NK-92 (cell line): ENCODE measurements at regions not wholly inside any gene's neighbourhood (a gene's known extent, or its start where the extent isn't known, plus 50 kb on each side); places are given as distances from the start of the nearest gene placed in this dataset.
A peak's percentile ranks its signal among the peaks of the same experiment; 100 is the strongest.

ENCODE experiments used
- DNase-seq: peaks from one replicate; lab custom pipeline; 2025; ENCODE audit not compliant: unreplicated experiment; lab: John Stamatoyannopoulos, UW

- no peak for DNase-seq
Measured at GRCh38 chr9:91094324-91095088, 267.2 kb downstream of the AUH start.

GRCh38 chr9:91098203-91098850 is 263.4 kb downstream of the AUH start:
- no peak for DNase-seq

GRCh38 chr9:91099436-91099835 is 262.3 kb downstream of the AUH start:
- DNase-seq, result no peak

- DNase-seq, result no peak
Measured at GRCh38 chr9:91100878-91101450, 260.8 kb downstream of the AUH start.

GRCh38 chr9:91101611-91102168 is 260.0 kb downstream of the AUH start:
- peak; percentile 17 for DNase-seq

DNA sequence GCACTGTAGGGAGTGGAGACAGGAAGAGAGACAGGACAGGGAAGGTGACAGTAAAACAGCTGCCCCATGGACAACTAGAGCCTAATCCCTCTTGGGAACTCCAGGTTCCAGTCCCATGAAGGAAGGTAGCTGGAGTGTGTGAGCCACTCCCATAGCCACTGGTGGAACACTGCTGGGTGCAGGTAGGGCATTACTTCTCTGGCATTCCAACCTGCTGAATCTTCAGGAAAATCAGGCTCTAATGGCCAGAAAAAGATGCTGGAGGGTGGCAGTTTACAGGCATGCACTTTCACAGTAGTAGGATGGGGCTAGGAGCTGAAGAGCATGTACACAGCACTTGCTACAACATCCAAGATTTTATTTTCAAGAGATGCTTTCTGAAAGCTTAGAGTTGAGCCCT is 259.4 kb downstream of the AUH start:
- no peak for DNase-seq

GRCh38 chr9:91103931-91104330 is 257.8 kb downstream of the AUH start:
- DNase-seq, result no peak

DNA sequence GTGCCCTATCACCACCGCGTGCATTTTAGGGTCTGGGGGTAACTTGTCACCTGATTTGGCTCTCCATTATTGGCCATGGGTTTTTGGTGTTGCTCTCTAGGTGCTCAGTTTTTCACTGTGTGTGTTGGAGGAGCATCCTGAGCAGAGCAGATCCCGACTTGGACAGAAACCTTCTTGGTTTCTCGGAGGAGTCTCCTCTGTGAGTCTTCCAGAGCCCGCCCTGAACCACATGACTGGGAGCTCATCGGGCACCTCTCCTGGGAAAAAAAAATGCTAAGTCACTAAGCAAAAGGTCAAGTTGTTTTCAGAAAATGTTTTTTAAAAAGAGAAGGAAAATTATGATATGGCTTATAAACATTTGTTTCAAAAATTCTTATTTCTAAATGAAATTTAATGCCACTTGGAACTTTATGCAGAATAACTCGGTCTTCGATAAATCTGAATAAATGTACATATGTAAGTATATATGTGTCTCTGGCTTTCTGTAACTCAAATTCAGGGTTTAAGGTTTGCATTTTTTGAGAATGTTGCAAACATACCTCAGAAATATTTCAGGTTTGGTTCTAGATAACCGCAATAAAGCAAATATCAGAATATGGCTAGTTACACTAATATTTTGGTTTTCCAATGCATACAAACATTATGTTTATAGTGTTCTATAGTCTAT is 255.2 kb downstream of the AUH start:
- no peak for DNase-seq

DNA sequence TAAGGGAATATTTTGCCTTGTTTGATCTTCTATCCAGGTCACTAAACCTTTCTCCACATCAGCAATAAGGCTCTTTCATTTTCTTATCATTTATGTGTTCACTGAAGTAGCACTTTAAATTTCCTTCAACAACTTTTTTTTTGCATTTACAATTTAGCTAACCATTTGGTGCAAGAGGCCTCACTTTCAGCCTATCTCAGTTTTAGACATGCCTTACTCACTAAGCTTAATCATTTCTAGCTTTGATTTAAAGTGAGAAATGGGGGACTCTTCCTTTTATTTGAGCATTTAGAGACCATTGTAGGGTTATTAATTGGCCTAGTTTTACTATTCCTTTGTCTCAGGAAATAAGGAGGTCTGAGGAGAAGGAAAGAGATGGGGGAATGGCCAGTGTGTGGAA is 250.5 kb downstream of the AUH start:
- DNase-seq, result no peak

DNA sequence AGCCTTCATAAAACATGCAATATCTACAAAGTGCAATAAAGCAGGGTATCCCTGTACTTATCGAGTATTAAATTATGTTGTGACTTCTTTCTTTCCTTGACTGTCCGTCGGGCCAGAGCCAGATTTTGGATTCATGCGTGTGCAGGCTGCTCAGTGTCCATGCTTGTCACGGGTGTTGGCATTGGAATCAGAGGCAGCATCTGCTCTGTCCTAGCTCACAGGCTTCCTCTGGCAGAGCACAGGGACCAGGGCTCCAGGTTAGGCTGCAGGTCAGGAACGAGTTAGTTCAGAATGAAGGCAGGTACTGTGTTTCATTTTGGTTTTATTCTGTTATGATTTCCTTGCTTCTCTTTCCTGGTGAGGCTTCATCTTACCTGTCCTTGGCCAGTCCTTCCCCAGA is 249.8 kb downstream of the AUH start:
- DNase-seq, result no peak

DNA sequence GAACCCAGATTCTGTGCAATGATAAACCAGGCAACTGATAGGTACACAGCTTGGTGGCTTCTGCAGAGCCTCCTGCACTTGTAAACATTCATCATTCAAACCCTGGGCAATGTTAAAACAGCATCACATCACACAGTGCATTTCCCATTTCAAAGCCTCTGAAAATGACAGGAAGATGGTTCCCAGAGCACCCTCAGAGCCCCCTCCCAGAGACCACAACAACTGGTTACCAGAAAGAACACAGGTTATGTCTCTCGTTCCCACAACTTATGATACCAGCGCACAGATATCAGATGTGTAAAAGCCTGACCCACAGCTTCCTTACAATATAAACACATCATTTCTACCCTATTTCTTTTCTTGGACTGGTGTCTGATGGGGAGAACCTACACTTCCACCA is 248.7 kb downstream of the AUH start:
- no peak for DNase-seq

GRCh38 chr9:91114450-91114849 is 247.3 kb downstream of the AUH start:
- no peak for DNase-seq

GRCh38 chr9:91116211-91116610 is 245.5 kb downstream of the AUH start:
- no peak for DNase-seq

DNA sequence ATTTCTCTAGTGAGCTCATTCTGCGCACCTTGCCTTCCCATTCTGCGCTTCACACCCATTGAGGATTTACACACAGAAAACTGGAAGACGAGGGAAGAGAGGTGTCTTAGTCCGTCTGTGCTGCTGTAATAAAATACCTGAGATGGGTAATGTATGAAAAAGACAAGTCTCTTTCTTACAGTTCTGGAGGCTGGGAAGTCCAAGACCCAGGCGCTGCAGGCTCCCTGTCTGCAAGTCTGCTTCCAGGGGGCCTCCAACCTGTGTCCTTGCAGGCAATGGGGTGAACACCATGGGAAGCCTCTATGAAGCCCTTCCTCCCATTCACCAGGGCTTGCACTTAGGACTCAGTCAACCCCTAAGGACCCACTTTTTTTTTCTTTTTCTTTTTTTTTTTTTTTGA is 245.0 kb downstream of the AUH start:
- DNase-seq, result no peak

GRCh38 chr9:91117474-91117891 is 244.2 kb downstream of the AUH start:
- no peak for DNase-seq

DNA sequence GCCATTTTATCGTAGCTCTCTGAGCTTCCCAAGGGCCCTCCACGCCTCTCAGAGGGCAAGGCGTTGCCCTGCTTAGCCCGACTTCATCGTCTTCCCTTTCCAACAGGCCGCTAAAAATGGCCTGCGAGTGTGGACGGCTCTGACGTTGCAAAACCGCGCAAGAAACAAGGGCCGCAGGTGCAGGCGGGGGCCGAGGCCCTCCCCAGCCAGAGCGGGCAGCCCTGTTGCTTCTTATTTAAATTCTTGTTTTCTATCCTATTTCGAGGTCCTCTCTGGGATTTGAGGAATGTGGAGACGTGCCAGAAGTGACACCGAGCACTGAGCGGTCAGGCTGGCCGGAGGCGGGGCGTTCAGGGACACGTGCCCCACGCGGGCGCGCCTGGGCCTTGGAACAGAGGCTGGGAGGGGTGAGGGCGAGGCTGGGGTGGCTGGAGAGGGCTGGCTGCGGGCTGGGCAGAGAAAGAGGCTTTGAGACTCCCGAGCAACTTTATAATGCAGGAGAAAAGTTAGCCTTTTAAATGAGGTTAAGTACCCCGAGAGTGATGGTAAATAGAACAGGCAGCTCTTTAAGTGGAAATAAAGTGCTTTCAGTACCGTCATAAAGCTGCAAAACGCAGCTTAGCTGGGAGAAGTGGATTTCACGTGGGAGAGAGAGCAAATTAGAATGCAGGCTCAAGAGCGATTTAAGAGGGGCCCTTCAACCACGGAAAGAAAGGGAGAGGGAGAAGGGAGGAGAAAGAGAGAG is 243.6 kb downstream of the AUH start:
- no peak for DNase-seq

DNA sequence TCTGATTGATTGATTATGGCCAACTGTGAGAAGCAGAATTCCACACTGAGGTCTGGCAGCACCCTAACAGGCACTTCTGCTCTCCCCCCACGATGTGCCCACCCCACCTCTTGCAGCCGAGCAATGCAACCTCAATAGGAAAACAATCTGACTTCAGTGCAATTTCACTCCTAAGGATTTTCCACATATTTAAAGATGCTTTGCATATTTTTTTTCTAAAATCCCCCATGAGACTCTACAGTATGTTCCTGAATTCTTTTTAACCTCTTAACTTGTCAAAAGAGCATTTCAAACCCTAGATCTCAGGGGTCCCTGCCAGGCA is 243.1 kb downstream of the AUH start:
- no peak for DNase-seq

DNA sequence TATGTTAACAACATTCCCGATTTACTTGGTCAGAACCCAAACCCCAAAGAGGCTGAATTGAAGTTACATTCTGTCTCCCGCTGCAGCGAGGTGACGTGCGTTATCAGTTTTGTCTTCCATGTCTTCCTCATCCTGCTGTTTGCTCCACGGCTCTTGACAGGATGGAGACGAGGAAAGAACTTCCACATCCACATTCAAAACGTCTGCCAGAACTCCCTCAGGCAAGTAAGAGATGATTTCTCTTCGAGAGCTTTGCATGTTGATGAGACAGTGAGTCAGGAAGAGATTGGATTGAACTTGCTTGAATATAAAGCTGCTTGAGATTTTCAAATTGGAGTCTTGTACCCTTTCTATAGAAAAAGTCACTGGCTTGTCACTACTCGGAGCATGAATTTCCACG is 242.6 kb downstream of the AUH start:
- no peak for DNase-seq

DNA sequence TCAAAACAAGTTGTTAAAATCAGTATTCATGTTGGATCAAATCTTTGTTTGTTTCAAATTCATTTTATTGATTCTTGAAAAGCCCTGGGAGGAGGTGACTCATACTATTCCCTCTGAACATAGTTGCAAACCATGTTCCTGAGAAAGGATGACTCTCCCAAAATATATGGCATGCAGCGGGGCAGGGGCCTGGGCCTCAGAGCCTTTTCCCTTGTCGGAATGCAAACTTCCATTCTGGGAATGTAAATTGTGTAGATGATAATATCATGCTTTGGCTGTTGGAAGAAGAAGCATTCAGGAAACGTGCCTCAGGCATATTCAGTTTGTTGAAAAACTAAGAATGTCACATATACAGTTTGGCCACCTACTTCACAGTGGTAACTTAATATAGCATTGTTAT is 242.0 kb downstream of the AUH start:
- DNase-seq, result no peak

- DNase-seq, result no peak
Measured at GRCh38 chr9:91120200-91120599, 241.5 kb downstream of the AUH start.

- no peak for DNase-seq
Measured at GRCh38 chr9:91122755-91123154, 239.0 kb downstream of the AUH start.
